HG03066 (cell line): ENCODE measurements at regions not wholly inside any gene's neighbourhood (a gene's known extent, or its start where the extent isn't known, plus 50 kb on each side); places are given as distances from the start of the nearest gene placed in this dataset.
A peak's percentile ranks its signal among the peaks of the same experiment; 100 is the strongest.

Experiments used
- ATAC-seq: cut with Tn5 transposase; IDR thresholded peaks from one replicate; pipeline ENCODE4 v1.9.1; 2021; ENCODE audit warnings: low read depth; ENCODE audit not compliant: unreplicated experiment

GRCh38 chr6:14716499-14717146 lies 529.2 kb upstream of the JARID2 start:
- ATAC-seq: no peak

GRCh38 chr6:14717307-14717706 lies 528.6 kb upstream of the JARID2 start:
- no peak for ATAC-seq

GRCh38 chr6:14718861-14719260 lies 527.0 kb upstream of the JARID2 start:
- ATAC-seq: no peak

- ATAC-seq: no peak
Observed at GRCh38 chr6:14719270-14719669, 526.6 kb upstream of the JARID2 start.

GRCh38 chr6:14720411-14721102 lies 525.3 kb upstream of the JARID2 start:
- ATAC-seq: no peak

GRCh38 chr6:14721103-14721758 lies 524.6 kb upstream of the JARID2 start:
- ATAC-seq: no peak

- ATAC-seq: no peak
Observed at GRCh38 chr6:14722001-14722562, 523.8 kb upstream of the JARID2 start.

GRCh38 chr6:14722704-14723103 lies 523.2 kb upstream of the JARID2 start:
- no peak for ATAC-seq

GRCh38 chr6:14723535-14724086 lies 522.3 kb upstream of the JARID2 start:
- ATAC-seq: no peak

GRCh38 chr6:14724549-14724948 lies 521.3 kb upstream of the JARID2 start:
- no peak for ATAC-seq

GRCh38 chr6:14726816-14727493 lies 518.9 kb upstream of the JARID2 start:
- ATAC-seq: no peak

GRCh38 chr6:14727494-14728395 lies 518.1 kb upstream of the JARID2 start:
- ATAC-seq: no peak

GRCh38 chr6:14728396-14729024 lies 517.4 kb upstream of the JARID2 start:
- no peak for ATAC-seq

GRCh38 chr6:14729129-14729871 lies 516.6 kb upstream of the JARID2 start:
- peak; percentile 74 for ATAC-seq

GRCh38 chr6:14730654-14731053 lies 515.2 kb upstream of the JARID2 start:
- ATAC-seq: no peak

- ATAC-seq: no peak
Observed at GRCh38 chr6:14731611-14732010, 514.3 kb upstream of the JARID2 start.

- no peak for ATAC-seq
Observed at GRCh38 chr6:14732226-14732843, 513.5 kb upstream of the JARID2 start.
